ENCODE measurements at regions not wholly inside any gene's neighbourhood (a gene's known extent, or its start where the extent isn't known, plus 50 kb on each side); places are given as distances from the start of the nearest gene placed in this dataset.
"Not testable (repeated sequence)": the region's sequence is repeated elsewhere in the genome, so short reads cannot be mapped to it uniquely, and the experiment has no call there.

- no peak for TF ChIP-seq CTCF (IDR thresholded peaks at IDR 0.05)
- no peak for TF ChIP-seq POLR2A (IDR thresholded peaks at IDR 0.05)
- Histone ChIP-seq H3K36me3 (no peaks in the 10 kb centered on the region), H3K4me1 (no peaks in the 10 kb centered on the region), H3K9me3 (no peaks in the 10 kb centered on the region), H3K4me3 (no peak overlapping the region), H3K27ac (no peak overlapping the region), H3K27me3 (no peaks in the 10 kb centered on the region)
- WGBS, 2 donors: 24 to 30% methylated on average over 1 of the region's 1 CpG
- intact Hi-C loops (cut with DNase I): no loop called here
- no peak for DNase-seq
Observed at GRCh38 chr14:86780876-86781510, 1212.0 kb downstream of the GALC start.

GRCh38 chr14:86780461-86780860 lies 1212.5 kb downstream of the GALC start:
- WGBS, 2 donors: 19 to 59% methylated on average over 2 of the region's 2 CpGs
- no peaks in the 10 kb centered on the region for H3K4me1 ChIP-seq
- H3K4me3 ChIP-seq: no peak overlapping the region
- no peak for DNase-seq
- intact Hi-C loops (cut with DNase I): no loop called here
- no peak overlapping the region for H3K27ac ChIP-seq
- no peaks in the 10 kb centered on the region for H3K27me3 ChIP-seq
- H3K9me3 ChIP-seq: peaks cover 0 to 5% (median 0%) of the 10 kb centered on the region in 3 donors
- H3K36me3 ChIP-seq: no peaks in the 10 kb centered on the region
- no peak for TF ChIP-seq POLR2A (IDR thresholded peaks at IDR 0.05)
- no peak for TF ChIP-seq CTCF (IDR thresholded peaks at IDR 0.05)

GRCh38 chr14:86779416-86779815 lies 1213.6 kb downstream of the GALC start:
- H3K27ac ChIP-seq: no peak overlapping the region
- DNase-seq: no peak
- peaks cover 0 to 11% (median 0%) of the 10 kb centered on the region in 3 donors for H3K9me3 ChIP-seq
- no peaks in the 10 kb centered on the region for H3K4me1 ChIP-seq
- WGBS, 2 donors: 86 to 94% methylated on average over 1 of the region's 1 CpG
- no peak for TF ChIP-seq POLR2A (IDR thresholded peaks at IDR 0.05)
- no peak for TF ChIP-seq CTCF (IDR thresholded peaks at IDR 0.05)
- no peak overlapping the region for H3K4me3 ChIP-seq
- intact Hi-C loops (cut with DNase I): no loop called here
- no peaks in the 10 kb centered on the region for H3K27me3 ChIP-seq
- no peaks in the 10 kb centered on the region for H3K36me3 ChIP-seq

- Histone ChIP-seq H3K36me3 (no peaks in the 10 kb centered on the region), H3K27ac (no peak overlapping the region), H3K27me3 (no peaks in the 10 kb centered on the region), H3K4me1 (no peaks in the 10 kb centered on the region), H3K9me3 (peaks cover 0 to 11% (median 0%) of the 10 kb centered on the region in 3 donors), H3K4me3 (no peak overlapping the region)
- TF ChIP-seq POLR2A (IDR thresholded peaks at IDR 0.05): no peak
- no peak for TF ChIP-seq CTCF (IDR thresholded peaks at IDR 0.05)
- intact Hi-C loops (cut with DNase I): no loop called here
- no peak for DNase-seq
- WGBS, 2 donors: 64 to 67% methylated on average over 2 of the region's 2 CpGs
Observed at GRCh38 chr14:86777963-86778602, 1214.9 kb downstream of the GALC start.

- H3K9me3 ChIP-seq: peaks cover 0 to 11% (median 0%) of the 10 kb centered on the region in 3 donors
- H3K27ac ChIP-seq; H3K4me3 ChIP-seq; H3K27me3 ChIP-seq; DNase-seq; intact Hi-C loops (cut with DNase I); H3K4me1 ChIP-seq; H3K36me3 ChIP-seq: not testable (repeated sequence)
- 46 to 90% methylated on average over 3 of the region's 3 CpGs for WGBS, 2 donors
Observed at GRCh38 chr14:86775896-86776295, 1217.1 kb downstream of the GALC start.

Measured in esophagus squamous epithelium (tissue), 5 donors.